NCI-H69 (cell line): ENCODE measurements at regions not wholly inside any gene's neighbourhood (a gene's known extent, or its start where the extent isn't known, plus 50 kb on each side); places are given as distances from the start of the nearest gene placed in this dataset.
A peak's percentile ranks its signal among the peaks of the same experiment; 100 is the strongest.

Experiments used
- DNase-seq: peaks from one replicate; lab custom pipeline; 2025; lab: John Stamatoyannopoulos, UW

GRCh38 chr12:30507576-30507975, 188.1 kb downstream of the IPO8 start:
- no peak for DNase-seq

GRCh38 chr12:30506411-30506810, 189.3 kb downstream of the IPO8 start:
- DNase-seq = no peak

- no peak for DNase-seq
These were observed 194.0 kb downstream of the IPO8 start for GRCh38 chr12:30501718-30502117.

- no peak for DNase-seq
These were observed 195.1 kb downstream of the IPO8 start for GRCh38 chr12:30500532-30500931.

- DNase-seq = peak; percentile 61
These were observed 210.3 kb downstream of the IPO8 start for GRCh38 chr12:30485230-30485890.

GRCh38 chr12:30484658-30485057, 211.0 kb downstream of the IPO8 start:
- no peak for DNase-seq

GRCh38 chr12:30482650-30483049, 213.0 kb downstream of the IPO8 start:
- no peak for DNase-seq

- no peak for DNase-seq
These were observed 222.4 kb downstream of the IPO8 start for GRCh38 chr12:30473274-30473673.

GRCh38 chr12:30466093-30466585, 229.5 kb downstream of the IPO8 start:
- no peak for DNase-seq

- DNase-seq = no peak
These were observed 232.0 kb downstream of the IPO8 start for GRCh38 chr12:30463636-30464035.

- DNase-seq = no peak
These were observed 233.4 kb downstream of the IPO8 start for GRCh38 chr12:30462249-30462648.

GRCh38 chr12:30461026-30461615, 234.5 kb downstream of the IPO8 start:
- DNase-seq = no peak

GRCh38 chr12:30458453-30458852, 237.2 kb downstream of the IPO8 start:
- DNase-seq = no peak

GRCh38 chr12:30457621-30458289, 237.9 kb downstream of the IPO8 start:
- DNase-seq = peak; percentile 91

- peak; percentile 85 for DNase-seq
These were observed 244.8 kb downstream of the IPO8 start for GRCh38 chr12:30450872-30451271.

- DNase-seq = no peak
These were observed 245.4 kb downstream of the IPO8 start for GRCh38 chr12:30450226-30450625.

- no peak for DNase-seq
These were observed 247.6 kb downstream of the IPO8 start for GRCh38 chr12:30448038-30448437.

- no peak for DNase-seq
These were observed 248.5 kb downstream of the IPO8 start for GRCh38 chr12:30447061-30447750.

GRCh38 chr12:30442461-30442860, 253.2 kb downstream of the IPO8 start:
- DNase-seq = no peak

GRCh38 chr12:30440826-30441602, 254.7 kb downstream of the IPO8 start:
- peak; percentile 84 for DNase-seq

GRCh38 chr12:30439201-30439600, 256.5 kb downstream of the IPO8 start:
- no peak for DNase-seq

- DNase-seq = peak; percentile 74
These were observed 257.0 kb downstream of the IPO8 start for GRCh38 chr12:30438601-30439041.
